PFSK-1 (cell line): ENCODE measurements at regions not wholly inside any gene's neighbourhood (a gene's known extent, or its start where the extent isn't known, plus 50 kb on each side); places are given as distances from the start of the nearest gene placed in this dataset.

Experiments used
- FOXP2 ChIP-seq: optimal IDR thresholded peaks from 2 replicates; pipeline ENCODE3; 2011; ENCODE audit warnings: borderline replicate concordance, control low read depth, inconsistent platforms; ENCODE audit not compliant: insufficient read depth; ENCODE audit errors: extremely low read length, extremely low read depth
- POLR2AphosphoS5 ChIP-seq: IDR thresholded peaks from 2 replicates; pipeline ENCODE4 v1.6.1; 2012; ENCODE audit warnings: low read depth, mild to moderate bottlenecking, control low read depth, low read length, moderate library complexity
- SIN3A ChIP-seq: IDR thresholded peaks from 2 replicates; pipeline ENCODE4 v1.6.1; 2012; ENCODE audit warnings: mild to moderate bottlenecking, low read length, moderate library complexity, borderline replicate concordance; ENCODE audit not compliant: insufficient read depth
- TAF1 ChIP-seq: IDR thresholded peaks from 2 replicates; pipeline ENCODE4 v1.6.1; 2012; ENCODE audit warnings: low read length, control low read depth, borderline replicate concordance; ENCODE audit not compliant: insufficient read depth
- TF ChIP-seq, protein P1 (sequence below), 2 experiments: IDR thresholded peaks; 2 replicates each; pipeline versions ENCODE4 v1.6.1 to v1.8.0; 2011 to 2012; ENCODE audit warnings: low read depth in 2 of 2, low read length in 2 of 2, control low read depth in 1 of 2, inconsistent platforms in 1 of 2, mild to moderate bottlenecking in 1 of 2, moderate library complexity in 1 of 2; ENCODE audit not compliant: insufficient read depth in 1 of 2

DNA sequence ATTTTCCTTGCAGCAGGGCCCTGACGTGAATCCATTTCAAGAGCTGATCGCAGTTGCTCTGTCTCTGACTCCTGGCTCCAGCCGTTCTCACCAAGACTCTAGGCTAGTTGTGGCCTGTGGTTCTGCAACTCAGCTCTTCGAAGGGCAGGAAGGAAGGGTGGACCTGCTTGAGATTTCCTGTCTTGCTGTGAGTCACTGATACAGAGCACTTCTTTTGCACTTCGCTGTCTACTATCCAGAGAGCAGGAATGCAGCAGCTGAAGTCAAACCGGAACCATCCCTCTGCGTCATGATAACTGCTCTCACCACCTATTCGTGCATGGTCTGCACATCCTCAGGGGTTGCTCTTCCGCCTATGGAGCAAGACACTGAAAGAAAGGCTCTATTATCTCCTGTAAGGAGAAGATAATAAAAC is 59.7 kb downstream of the RAP2B start:
- TF ChIP-seq FOXP2 = peak; percentile 77
- TF ChIP-seq, protein P1, sequence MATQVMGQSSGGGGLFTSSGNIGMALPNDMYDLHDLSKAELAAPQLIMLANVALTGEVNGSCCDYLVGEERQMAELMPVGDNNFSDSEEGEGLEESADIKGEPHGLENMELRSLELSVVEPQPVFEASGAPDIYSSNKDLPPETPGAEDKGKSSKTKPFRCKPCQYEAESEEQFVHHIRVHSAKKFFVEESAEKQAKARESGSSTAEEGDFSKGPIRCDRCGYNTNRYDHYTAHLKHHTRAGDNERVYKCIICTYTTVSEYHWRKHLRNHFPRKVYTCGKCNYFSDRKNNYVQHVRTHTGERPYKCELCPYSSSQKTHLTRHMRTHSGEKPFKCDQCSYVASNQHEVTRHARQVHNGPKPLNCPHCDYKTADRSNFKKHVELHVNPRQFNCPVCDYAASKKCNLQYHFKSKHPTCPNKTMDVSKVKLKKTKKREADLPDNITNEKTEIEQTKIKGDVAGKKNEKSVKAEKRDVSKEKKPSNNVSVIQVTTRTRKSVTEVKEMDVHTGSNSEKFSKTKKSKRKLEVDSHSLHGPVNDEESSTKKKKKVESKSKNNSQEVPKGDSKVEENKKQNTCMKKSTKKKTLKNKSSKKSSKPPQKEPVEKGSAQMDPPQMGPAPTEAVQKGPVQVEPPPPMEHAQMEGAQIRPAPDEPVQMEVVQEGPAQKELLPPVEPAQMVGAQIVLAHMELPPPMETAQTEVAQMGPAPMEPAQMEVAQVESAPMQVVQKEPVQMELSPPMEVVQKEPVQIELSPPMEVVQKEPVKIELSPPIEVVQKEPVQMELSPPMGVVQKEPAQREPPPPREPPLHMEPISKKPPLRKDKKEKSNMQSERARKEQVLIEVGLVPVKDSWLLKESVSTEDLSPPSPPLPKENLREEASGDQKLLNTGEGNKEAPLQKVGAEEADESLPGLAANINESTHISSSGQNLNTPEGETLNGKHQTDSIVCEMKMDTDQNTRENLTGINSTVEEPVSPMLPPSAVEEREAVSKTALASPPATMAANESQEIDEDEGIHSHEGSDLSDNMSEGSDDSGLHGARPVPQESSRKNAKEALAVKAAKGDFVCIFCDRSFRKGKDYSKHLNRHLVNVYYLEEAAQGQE (IDR thresholded peaks at IDR 0.05; ENCODE audit: insufficient read depth in 1 of 2, low read depth in 2 of 2, low read length in 2 of 2) = no peak; a peak in 1 of 4 replicates
- TF ChIP-seq POLR2AphosphoS5 = peak; percentile 74
- peak; percentile 78; the same call in 1 of the 2 replicates for TF ChIP-seq TAF1

DNA sequence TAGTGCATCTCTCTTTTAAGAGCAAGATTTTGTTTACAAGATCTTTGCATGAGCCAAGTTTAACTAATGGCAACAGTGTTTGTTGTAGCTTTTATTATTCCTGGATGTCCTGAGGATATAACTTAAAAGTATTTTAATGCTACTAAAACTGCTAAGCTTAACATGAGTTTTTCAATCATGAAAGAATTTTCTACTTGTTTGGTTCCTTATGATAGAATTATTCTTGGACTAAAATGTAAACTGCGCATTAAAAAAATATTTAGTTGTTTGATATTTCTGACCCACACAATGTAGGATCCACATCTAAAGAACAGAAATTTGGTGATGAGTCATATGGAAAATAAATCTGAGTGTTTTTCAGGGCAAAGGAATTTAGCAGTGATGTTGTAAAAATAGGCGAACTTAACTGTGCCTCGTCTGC is 70.8 kb downstream of the RAP2B start:
- TF ChIP-seq POLR2AphosphoS5 (no peak), FOXP2 (no peak), TAF1 (no peak), SIN3A (no peak)
- TF ChIP-seq, protein P1 (IDR thresholded peaks at IDR 0.05; ENCODE audit: insufficient read depth in 1 of 2, low read depth in 2 of 2, low read length in 2 of 2) = no peak

DNA sequence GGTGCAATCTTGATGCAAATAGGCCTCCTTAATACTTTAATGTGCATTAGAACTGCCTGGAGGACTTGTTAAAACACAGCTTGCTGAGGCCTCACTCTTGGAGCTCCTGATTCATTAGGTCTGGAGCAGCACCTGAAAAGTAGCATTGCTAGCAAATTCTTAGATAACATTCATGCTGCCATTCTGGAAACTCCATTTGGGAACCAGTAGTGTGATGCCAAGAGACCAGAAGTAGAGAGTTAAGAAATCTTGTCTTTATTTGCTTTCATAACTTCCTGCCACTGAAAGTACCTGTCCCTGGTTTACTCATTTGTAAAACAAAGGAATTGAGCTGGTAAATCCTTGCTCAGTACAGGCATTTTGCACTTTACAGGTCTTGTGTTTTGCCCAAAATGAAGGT is 72.0 kb downstream of the RAP2B start:
- TF ChIP-seq, protein P1 (IDR thresholded peaks at IDR 0.05; ENCODE audit: insufficient read depth in 1 of 2, low read depth in 2 of 2, low read length in 2 of 2) = no peak
- TF ChIP-seq TAF1 (no peak), FOXP2 (no peak), SIN3A (no peak), POLR2AphosphoS5 (no peak)

DNA sequence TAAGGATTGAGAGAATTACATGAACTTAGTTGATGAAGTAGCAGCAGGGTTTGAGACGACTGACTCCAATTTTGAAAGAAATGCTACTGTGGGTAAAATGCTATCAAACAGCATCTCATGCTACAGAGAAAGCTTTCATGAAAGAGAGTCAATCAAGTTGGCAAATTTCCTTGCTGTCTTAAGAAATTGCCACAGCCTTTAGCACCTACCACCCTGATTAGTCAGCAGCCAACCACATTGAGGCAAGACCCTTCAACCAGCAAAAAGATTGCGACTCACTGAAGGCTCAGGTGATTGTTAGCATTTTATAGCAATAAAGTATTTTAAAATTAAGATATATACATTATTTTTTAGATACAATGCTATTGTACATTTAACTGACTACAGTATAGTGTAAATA is 80.9 kb downstream of the RAP2B start:
- TF ChIP-seq FOXP2 = no peak
- no peak for TF ChIP-seq POLR2AphosphoS5
- TF ChIP-seq TAF1 = no peak
- TF ChIP-seq SIN3A = no peak
- TF ChIP-seq, protein P1 (IDR thresholded peaks at IDR 0.05; ENCODE audit: insufficient read depth in 1 of 2, low read depth in 2 of 2, low read length in 2 of 2) = no peak

GRCh38 chr3:153244961-153245360 is 82.9 kb downstream of the RAP2B start:
- TF ChIP-seq, protein P1 (IDR thresholded peaks at IDR 0.05; ENCODE audit: insufficient read depth in 1 of 2, low read depth in 2 of 2, low read length in 2 of 2) = no peak
- no peak for TF ChIP-seq FOXP2
